HT1080 (cell line): ENCODE measurements at regions not wholly inside any gene's neighbourhood (a gene's known extent, or its start where the extent isn't known, plus 50 kb on each side); places are given as distances from the start of the nearest gene placed in this dataset.
A peak's percentile ranks its signal among the peaks of the same experiment; 100 is the strongest.

Source experiments
- DNase-seq: peaks from one replicate; pipeline ENCODE4 v3.0.0-alpha.2; 2015; ENCODE audit warnings: low read depth

- no peak for DNase-seq
These were observed 99.6 kb upstream of the SCG2 start for GRCh38 chr2:223701761-223702160.

GRCh38 chr2:223700221-223700620, 98.1 kb upstream of the SCG2 start:
- no peak for DNase-seq

GRCh38 chr2:223697892-223698645, 95.9 kb upstream of the SCG2 start:
- peak; percentile 56 for DNase-seq

- DNase-seq = no peak
These were observed 95.2 kb upstream of the SCG2 start for GRCh38 chr2:223697316-223697891.

- peak; percentile 85 for DNase-seq
These were observed 94.6 kb upstream of the SCG2 start for GRCh38 chr2:223696719-223697118.

- DNase-seq = peak; percentile 59
These were observed 90.2 kb upstream of the SCG2 start for GRCh38 chr2:223692191-223692947.

- no peak for DNase-seq
These were observed 86.1 kb upstream of the SCG2 start for GRCh38 chr2:223688094-223688835.

- no peak for DNase-seq
These were observed 79.0 kb upstream of the SCG2 start for GRCh38 chr2:223681125-223681524.

- DNase-seq = peak; percentile 48
These were observed 72.9 kb upstream of the SCG2 start for GRCh38 chr2:223674998-223675609.

GRCh38 chr2:223669453-223670225, 67.5 kb upstream of the SCG2 start:
- peak; percentile 49 for DNase-seq

- DNase-seq = no peak
These were observed 66.3 kb upstream of the SCG2 start for GRCh38 chr2:223668302-223668998.

GRCh38 chr2:223654384-223654915, 52.3 kb upstream of the SCG2 start:
- DNase-seq = no peak

- no peak for DNase-seq
These were observed 50.7 kb upstream of the SCG2 start for GRCh38 chr2:223652902-223653301.

GRCh38 chr2:223652122-223652521, 50.0 kb upstream of the SCG2 start:
- DNase-seq = no peak
